GM06990 (cell line): ENCODE measurements at regions not wholly inside any gene's neighbourhood (a gene's known extent, or its start where the extent isn't known, plus 50 kb on each side); places are given as distances from the start of the nearest gene placed in this dataset.

ENCODE experiments used
- DNase-seq: peaks from one replicate; pipeline ENCODE4 v3.0.0-alpha.2; 2011; ENCODE audit not compliant: insufficient read length; ENCODE audit errors: extremely low read depth
- H3K27me3 ChIP-seq: replicated peaks from 2 replicates; pipeline ENCODE4 v1.6.0; 2011; ENCODE audit warnings: low read length; ENCODE audit not compliant: control insufficient read depth, insufficient read depth
- H3K36me3 ChIP-seq: 2 replicates; pipeline ENCODE4 v1.5.1; 2011; ENCODE audit warnings: low read length; ENCODE audit not compliant: control insufficient read depth, insufficient read depth
- H3K4me3 ChIP-seq: replicated peaks from 2 replicates; pipeline ENCODE4 v1.5.1; 2011; ENCODE audit warnings: low read depth, mild to moderate bottlenecking, control low read depth, low read length
- CTCF ChIP-seq: IDR thresholded peaks from 2 replicates; pipeline ENCODE4 v1.5.1; 2011; ENCODE audit warnings: low read length, control low read depth, mild to moderate bottlenecking, inconsistent platforms; ENCODE audit not compliant: insufficient read depth, poor library complexity, severe bottlenecking

- TF ChIP-seq CTCF = no peak
- no peaks in the 10 kb centered on the region for H3K27me3 ChIP-seq
- H3K36me3 ChIP-seq = no peaks in the 10 kb centered on the region
- DNase-seq = no peak
- H3K4me3 ChIP-seq = no peak overlapping the region
These were observed 109.1 kb upstream of the RMDN2 start for GRCh38 chr2:37816036-37816435.

- H3K36me3 ChIP-seq = no peaks in the 10 kb centered on the region
- TF ChIP-seq CTCF = no peak
- H3K4me3 ChIP-seq = no peak overlapping the region
- no peak for DNase-seq
- no peaks in the 10 kb centered on the region for H3K27me3 ChIP-seq
These were observed 108.4 kb upstream of the RMDN2 start for GRCh38 chr2:37816686-37817085.

- no peak for DNase-seq
- Histone ChIP-seq H3K36me3 (no peaks in the 10 kb centered on the region), H3K27me3 (no peaks in the 10 kb centered on the region), H3K4me3 (no peak overlapping the region)
- no peak for TF ChIP-seq CTCF
These were observed 105.9 kb upstream of the RMDN2 start for GRCh38 chr2:37819186-37819585.

GRCh38 chr2:37820471-37820986 is 104.6 kb upstream of the RMDN2 start:
- Histone ChIP-seq H3K36me3 (no peaks in the 10 kb centered on the region), H3K4me3 (no peak overlapping the region), H3K27me3 (no peaks in the 10 kb centered on the region)
- DNase-seq = no peak
- no peak for TF ChIP-seq CTCF

GRCh38 chr2:37825586-37825985 is 99.5 kb upstream of the RMDN2 start:
- Histone ChIP-seq H3K4me3 (no peak overlapping the region), H3K36me3 (no peaks in the 10 kb centered on the region), H3K27me3 (no peaks in the 10 kb centered on the region)
- TF ChIP-seq CTCF = no peak
- no peak for DNase-seq

- no peaks in the 10 kb centered on the region for H3K36me3 ChIP-seq
- H3K27me3 ChIP-seq = no peaks in the 10 kb centered on the region
- no peak for DNase-seq
- no peak overlapping the region for H3K4me3 ChIP-seq
- TF ChIP-seq CTCF = no peak
These were observed 98.5 kb upstream of the RMDN2 start for GRCh38 chr2:37826611-37827010.
